Right ventricle myocardium superior (tissue), 1 donor: ENCODE measurements at regions not wholly inside any gene's neighbourhood (a gene's known extent, or its start where the extent isn't known, plus 50 kb on each side); places are given as distances from the start of the nearest gene placed in this dataset.

Experiments used
- ATAC-seq: fragments of 200-7000 bp; cut with Tn5 transposase; one replicate; pipeline ENCODE4 v1.9.1; 2020; ENCODE audit warnings: mild to moderate bottlenecking; ENCODE audit not compliant: poor library complexity
- DNase-seq: peaks from one replicate; pipeline ENCODE4 v3.0.0-alpha.2; 2020
- intact Hi-C: fragments of 100-400 bp; cut with DNase I; formaldehyde crosslinking; loops from one replicate; pipeline ENCODE4 v1.11.2; 2022
- donor health status: DM: no; HTN: yes; CAD: no; lungs with severe emphysema.

- DNase-seq: no peak
- no peak for ATAC-seq
- intact Hi-C loops: loop anchor here (5.0 kb wide), 1 partner anchor 261 kb away; no protein-coding TSS in a partner anchor
These were observed 144.9 kb downstream of the TOMM20 start for GRCh38 chr1:234983564-234984238.

GRCh38 chr1:234981758-234982157, 146.9 kb downstream of the TOMM20 start:
- ATAC-seq (no peak), DNase-seq (no peak)
- intact Hi-C loops: loop anchor here (5.0 kb wide), 1 partner anchor 259 kb away; no protein-coding TSS in a partner anchor

GRCh38 chr1:234980645-234981396, 147.8 kb downstream of the TOMM20 start:
- intact Hi-C loops: loop anchor here (5.0 kb wide), 1 partner anchor 259 kb away; no protein-coding TSS in a partner anchor
- DNase-seq (peak; percentile 87), ATAC-seq (peak; percentile 76)

- DNase-seq (no peak), ATAC-seq (no peak)
- intact Hi-C loops: loop anchor here (5.0 kb wide), 1 partner anchor 258 kb away; no protein-coding TSS in a partner anchor
These were observed 148.4 kb downstream of the TOMM20 start for GRCh38 chr1:234980291-234980644.

GRCh38 chr1:234979296-234980279, 149.0 kb downstream of the TOMM20 start:
- intact Hi-C loops: loop anchor here (5.0 kb wide), 1 partner anchor 257 kb away; no protein-coding TSS in a partner anchor
- ATAC-seq (no peak), DNase-seq (no peak)

GRCh38 chr1:234978397-234979295, 150.0 kb downstream of the TOMM20 start:
- peak; percentile 71 for DNase-seq
- ATAC-seq: peak; percentile 41
- intact Hi-C loops: no loop called here

- DNase-seq (no peak), ATAC-seq (no peak)
- intact Hi-C loops: no loop called here
These were observed 150.7 kb downstream of the TOMM20 start for GRCh38 chr1:234977875-234978396.

GRCh38 chr1:234976861-234977680, 151.6 kb downstream of the TOMM20 start:
- ATAC-seq (no peak), DNase-seq (no peak)
- intact Hi-C loops: no loop called here

- peak; percentile 26 for ATAC-seq
- DNase-seq: peak; percentile 61
- intact Hi-C loops: no loop called here
These were observed 152.4 kb downstream of the TOMM20 start for GRCh38 chr1:234975941-234976860.

GRCh38 chr1:234975122-234975940, 153.3 kb downstream of the TOMM20 start:
- no peak for DNase-seq
- intact Hi-C loops: no loop called here
- ATAC-seq: no peak

- DNase-seq (no peak), ATAC-seq (no peak)
- intact Hi-C loops: no loop called here
These were observed 155.0 kb downstream of the TOMM20 start for GRCh38 chr1:234973426-234974250.

- no peak for ATAC-seq
- intact Hi-C loops: no loop called here
These were observed 156.0 kb downstream of the TOMM20 start for GRCh38 chr1:234972411-234973191.

GRCh38 chr1:234971586-234972297, 156.9 kb downstream of the TOMM20 start:
- DNase-seq (no peak), ATAC-seq (no peak)
- intact Hi-C loops: no loop called here

More at GRCh38 chr1:234972411-234973191, 156.0 kb downstream of the TOMM20 start:
- no peak for DNase-seq
